Thoracic aorta (tissue), 2 donors: ENCODE measurements at regions not wholly inside any gene's neighbourhood (a gene's known extent, or its start where the extent isn't known, plus 50 kb on each side); places are given as distances from the start of the nearest gene placed in this dataset.

Experiments
- ATAC-seq: fragments of 150-250 bp; one replicate; pipeline ENCODE4 v1.8.0; 2017; ENCODE audit warnings: low read depth; ENCODE audit not compliant: insufficient number of reproducible peaks, low FRiP score
- DNase-seq: peaks from one replicate; pipeline ENCODE4 v3.0.0-alpha.2; 2020; ENCODE audit warnings: low spot score
- H3K27ac ChIP-seq, 2 donors: fragments of 200-600 bp; sonication (generic); 1 replicate in 1 of 2; 2 replicates in 1 of 2; pipeline ENCODE4 v1.5.1; 2016; ENCODE audit warnings: mild to moderate bottlenecking in 2 of 2, moderate library complexity in 2 of 2
- H3K27me3 ChIP-seq: fragments of 200-600 bp; sonication (generic); replicated peaks from 2 replicates; pipeline ENCODE4 v1.6.0; 2016; ENCODE audit warnings: mild to moderate bottlenecking; ENCODE audit not compliant: insufficient read depth
- H3K36me3 ChIP-seq: fragments of 200-600 bp; sonication (generic); one replicate; pipeline ENCODE4 v1.5.1; 2016
- H3K4me1 ChIP-seq, 2 donors: fragments of 200-600 bp; sonication (generic); 1 replicate in 1 of 2; 2 replicates in 1 of 2; pipeline versions ENCODE4 v1.5.1 to v1.6.0; 2016; ENCODE audit warnings: low read depth in 2 of 2, mild to moderate bottlenecking in 1 of 2; ENCODE audit not compliant: control insufficient read depth in 1 of 2
- H3K4me3 ChIP-seq: fragments of 200-600 bp; sonication (generic); 2 replicates; pipeline ENCODE4 v1.5.1; 2016; ENCODE audit warnings: mild to moderate bottlenecking
- H3K9me3 ChIP-seq: fragments of 200-600 bp; sonication (generic); 2 replicates; pipeline ENCODE4 v1.5.1; 2016
- TF ChIP-seq, protein P1 (sequence below): fragments of 200-600 bp; sonication (generic); IDR thresholded peaks from one replicate; pipeline ENCODE4 v1.5.1; 2019; ENCODE audit warnings: antibody characterized with exemption

DNA sequence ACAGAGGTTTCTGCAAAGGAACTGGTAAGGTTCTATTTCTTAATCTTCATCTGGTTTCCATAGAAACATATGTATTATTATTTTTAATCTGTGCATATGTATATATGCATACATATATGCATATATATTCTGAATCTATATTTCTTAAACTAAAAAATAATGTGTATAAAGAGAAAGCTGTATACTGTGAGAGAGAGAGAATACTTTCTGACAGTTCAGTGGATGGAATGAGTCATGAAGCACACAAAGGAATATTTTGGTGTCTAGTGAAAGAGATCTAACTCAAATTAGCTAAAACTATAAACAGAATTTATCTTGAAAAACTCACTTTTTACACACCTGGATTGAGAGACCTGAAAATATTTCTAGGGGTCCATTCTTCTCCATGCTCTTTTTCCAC lies 1929.3 kb upstream of the LRRTM1 start:
- ATAC-seq, result no peak
- DNase-seq, result no peak
- no peak overlapping the region for H3K27ac ChIP-seq
- H3K27me3 ChIP-seq, result no peaks in the 10 kb centered on the region
- no peaks in the 10 kb centered on the region for H3K36me3 ChIP-seq
- no peaks in the 10 kb centered on the region for H3K9me3 ChIP-seq
- H3K4me3 ChIP-seq, result no peak overlapping the region
- no peaks in the 10 kb centered on the region for H3K4me1 ChIP-seq
- TF ChIP-seq, protein P1, sequence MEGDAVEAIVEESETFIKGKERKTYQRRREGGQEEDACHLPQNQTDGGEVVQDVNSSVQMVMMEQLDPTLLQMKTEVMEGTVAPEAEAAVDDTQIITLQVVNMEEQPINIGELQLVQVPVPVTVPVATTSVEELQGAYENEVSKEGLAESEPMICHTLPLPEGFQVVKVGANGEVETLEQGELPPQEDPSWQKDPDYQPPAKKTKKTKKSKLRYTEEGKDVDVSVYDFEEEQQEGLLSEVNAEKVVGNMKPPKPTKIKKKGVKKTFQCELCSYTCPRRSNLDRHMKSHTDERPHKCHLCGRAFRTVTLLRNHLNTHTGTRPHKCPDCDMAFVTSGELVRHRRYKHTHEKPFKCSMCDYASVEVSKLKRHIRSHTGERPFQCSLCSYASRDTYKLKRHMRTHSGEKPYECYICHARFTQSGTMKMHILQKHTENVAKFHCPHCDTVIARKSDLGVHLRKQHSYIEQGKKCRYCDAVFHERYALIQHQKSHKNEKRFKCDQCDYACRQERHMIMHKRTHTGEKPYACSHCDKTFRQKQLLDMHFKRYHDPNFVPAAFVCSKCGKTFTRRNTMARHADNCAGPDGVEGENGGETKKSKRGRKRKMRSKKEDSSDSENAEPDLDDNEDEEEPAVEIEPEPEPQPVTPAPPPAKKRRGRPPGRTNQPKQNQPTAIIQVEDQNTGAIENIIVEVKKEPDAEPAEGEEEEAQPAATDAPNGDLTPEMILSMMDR, result no peak

DNA sequence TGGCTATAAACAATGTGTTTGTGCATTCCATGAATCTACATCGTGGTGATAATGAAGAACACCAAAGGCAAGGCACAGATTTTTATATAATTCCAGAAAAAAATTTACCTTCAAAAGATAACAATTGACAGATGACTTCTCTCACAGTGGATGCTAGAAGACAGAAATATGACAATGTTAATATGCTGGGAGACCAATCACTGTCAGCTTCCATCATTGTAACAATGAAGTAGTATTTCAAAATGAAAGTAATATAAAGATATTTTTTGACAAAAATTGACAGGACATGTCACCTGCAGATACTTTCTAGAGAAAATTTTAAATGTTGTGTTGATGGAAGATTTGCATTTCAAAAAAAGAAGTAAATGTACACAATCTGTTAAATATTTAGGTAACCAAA lies 1925.9 kb upstream of the LRRTM1 start:
- Histone ChIP-seq H3K4me3 (no peak overlapping the region), H3K27me3 (no peaks in the 10 kb centered on the region), H3K36me3 (no peaks in the 10 kb centered on the region), H3K4me1 (no peaks in the 10 kb centered on the region), H3K27ac (no peak overlapping the region), H3K9me3 (no peaks in the 10 kb centered on the region)
- DNase-seq, result no peak
- TF ChIP-seq, protein P1, result no peak
- no peak for ATAC-seq

DNA sequence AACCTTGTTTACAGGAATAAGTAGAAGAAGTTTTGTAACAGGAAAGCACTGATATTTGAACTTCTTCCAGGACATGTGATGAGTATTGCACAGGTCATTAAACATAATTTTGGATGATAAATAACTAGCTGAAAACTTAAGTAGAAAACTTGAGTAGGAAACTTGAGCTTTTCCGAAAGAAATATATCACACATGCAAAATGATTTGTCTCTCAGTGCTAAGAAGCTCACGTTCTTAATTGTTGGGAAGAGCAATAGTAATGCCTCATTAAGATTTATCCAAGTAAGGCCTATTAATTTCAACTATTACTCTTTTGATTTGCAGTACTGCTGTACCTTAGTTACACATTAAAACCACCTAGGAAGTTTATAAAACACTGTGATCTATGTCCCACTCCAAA lies 1921.9 kb upstream of the LRRTM1 start:
- H3K27ac ChIP-seq, result no peak overlapping the region
- no peaks in the 10 kb centered on the region for H3K36me3 ChIP-seq
- no peak overlapping the region for H3K4me3 ChIP-seq
- H3K9me3 ChIP-seq, result no peaks in the 10 kb centered on the region
- DNase-seq, result no peak
- no peaks in the 10 kb centered on the region for H3K27me3 ChIP-seq
- no peaks in the 10 kb centered on the region for H3K4me1 ChIP-seq
- TF ChIP-seq, protein P1, result no peak
- ATAC-seq, result no peak

DNA sequence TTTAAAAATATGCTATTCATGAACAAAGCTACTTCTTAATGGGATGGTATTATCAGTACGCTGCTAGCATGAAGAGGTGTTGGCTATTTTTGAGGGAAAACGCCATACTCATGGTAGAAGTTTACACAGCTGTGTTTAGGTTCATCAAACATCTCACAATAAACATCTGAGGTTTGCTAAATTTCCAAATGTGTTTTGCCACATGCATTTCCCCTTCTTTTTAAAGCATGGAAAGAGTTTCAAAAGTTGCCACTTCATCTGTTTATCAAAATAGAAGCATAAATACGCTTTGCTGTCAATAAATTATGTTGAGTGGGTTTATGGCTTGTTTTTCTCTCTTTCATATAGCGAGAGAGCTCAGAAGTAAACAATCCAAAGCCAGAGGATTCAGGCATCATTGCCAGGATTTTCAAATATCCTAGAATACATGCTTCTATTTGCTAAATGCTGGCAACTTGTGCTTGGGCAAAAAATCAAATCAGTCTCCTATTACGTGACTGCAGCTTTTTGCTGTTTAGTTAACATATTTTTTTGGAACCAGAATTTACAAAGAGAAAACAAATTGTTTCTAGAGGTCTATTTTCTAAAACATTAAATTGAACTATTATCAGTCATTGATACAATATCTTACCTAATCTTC lies 1919.9 kb upstream of the LRRTM1 start:
- H3K27ac ChIP-seq, result no peak overlapping the region
- H3K4me3 ChIP-seq, result no peak overlapping the region
- DNase-seq (no peak), ATAC-seq (no peak)
- no peaks in the 10 kb centered on the region for H3K27me3 ChIP-seq
- H3K4me1 ChIP-seq, result no peaks in the 10 kb centered on the region
- no peaks in the 10 kb centered on the region for H3K9me3 ChIP-seq
- no peaks in the 10 kb centered on the region for H3K36me3 ChIP-seq
- TF ChIP-seq, protein P1, result no peak

DNA sequence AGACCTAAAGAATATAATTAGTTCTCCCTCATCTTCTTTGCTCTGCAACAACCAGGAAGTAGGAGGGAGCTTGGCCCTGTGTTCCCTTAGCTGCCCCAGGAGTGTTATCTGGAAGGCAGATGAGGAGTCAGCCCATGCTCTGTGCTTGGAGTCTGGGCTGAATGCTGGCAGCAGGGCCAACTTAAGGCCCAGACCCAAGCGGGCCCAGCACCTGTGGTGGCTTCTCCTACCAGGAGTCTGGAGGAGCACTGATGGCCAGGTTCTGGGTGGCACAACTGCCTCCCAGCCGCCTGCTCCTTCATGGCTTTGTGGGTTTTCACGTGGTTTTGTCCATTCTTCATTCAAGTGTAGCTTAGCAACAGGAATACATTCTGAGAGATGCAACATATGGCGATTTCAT lies 1910.7 kb upstream of the LRRTM1 start:
- H3K36me3 ChIP-seq, result no peaks in the 10 kb centered on the region
- DNase-seq, result no peak
- no peaks in the 10 kb centered on the region for H3K4me1 ChIP-seq
- no peaks in the 10 kb centered on the region for H3K9me3 ChIP-seq
- H3K27me3 ChIP-seq, result no peaks in the 10 kb centered on the region
- no peak overlapping the region for H3K4me3 ChIP-seq
- H3K27ac ChIP-seq, result no peak overlapping the region
- no peak for ATAC-seq
- TF ChIP-seq, protein P1, result no peak
